GM12878 (cell line): ENCODE measurements at regions not wholly inside any gene's neighbourhood (a gene's known extent, or its start where the extent isn't known, plus 50 kb on each side); places are given as distances from the start of the nearest gene placed in this dataset.

Source experiments
- ATAC-seq: fragments of 200-7000 bp; cut with Tn5 transposase; 3 replicates; pipeline ENCODE4 v1.9.1; 2020; ENCODE audit warnings: mild to moderate bottlenecking, moderate library complexity
- BruUV-seq: library from RNA; stranded (reverse); fragments of 400-500 nt; replicated peaks from 2 replicates; lab custom pipeline; 2021; lab: Mats Ljungman, UMichigan
- CTCF ChIA-PET: fragments of 300-600 bp; sonication (Branson Sonifier 250); formaldehyde crosslinking; extraction: SDS; loops from one replicate; lab custom pipeline; 2021; ENCODE audit warnings: inconsistent platforms; lab: Yijun Ruan, JAX
- POLR2A ChIA-PET: fragments of 350-600 bp; formaldehyde crosslinking; extraction: SDS; loops from one replicate; lab custom pipeline; 2021; ENCODE audit warnings: inconsistent platforms; lab: Charles Lee
- RAD21 ChIA-PET: fragments of 300-600 bp; sonication (Branson Sonifier 250); formaldehyde crosslinking; loops from one replicate; lab custom pipeline; 2023; ENCODE audit warnings: antibody characterized with exemption; ENCODE audit not compliant: unreplicated experiment; lab: Charles Lee
- SMC1A ChIA-PET: fragments of 300-600 bp; sonication (Branson Sonifier 250); formaldehyde crosslinking; loops from one replicate; lab custom pipeline; 2023; ENCODE audit not compliant: unreplicated experiment, uncharacterized antibody; lab: Charles Lee
- DNase-seq: peaks from one replicate; pipeline ENCODE4 v3.0.0-alpha.2; 2011; ENCODE audit warnings: low read depth, low spot score
- FAIRE-seq: peaks from 3 replicates; lab custom pipeline; 2011; peaks lifted over from hg19 to GRCh38; lab: Jason Lieb, UNC
- H2AFZ ChIP-seq: 2 replicates; pipeline ENCODE4 v1.6.0; 2011; ENCODE audit warnings: low read depth, low read length, control low read depth; ENCODE audit not compliant: control insufficient read depth
- H3K27ac ChIP-seq: 2 replicates; pipeline ENCODE4 v1.5.1; 2011; ENCODE audit warnings: control low read depth; ENCODE audit not compliant: control insufficient read depth, insufficient read depth
- H3K27me3 ChIP-seq, 2 experiments: replicated peaks in 1 of 2; 2 replicates each; pipeline versions ENCODE4 v1.6.0 to v1.6.1; 2011; ENCODE audit warnings: low read length in 1 of 2; ENCODE audit not compliant: control insufficient read depth in 2 of 2, insufficient read depth in 2 of 2
- H3K36me3 ChIP-seq, 2 experiments: 2 replicates each; pipeline ENCODE4 v1.5.1; 2011; ENCODE audit warnings: low read length in 1 of 2; ENCODE audit not compliant: control insufficient read depth in 2 of 2, insufficient read depth in 2 of 2
- H3K4me1 ChIP-seq: 2 replicates; pipeline ENCODE4 v1.6.1; 2011; ENCODE audit warnings: mild to moderate bottlenecking, low read length, moderate library complexity, mixed read lengths; ENCODE audit not compliant: control insufficient read depth, insufficient read depth
- H3K4me2 ChIP-seq: 2 replicates; pipeline ENCODE4 v1.6.0; 2011; ENCODE audit warnings: control low read depth; ENCODE audit not compliant: control insufficient read depth, insufficient read depth
- H3K4me3 ChIP-seq: fragments of 200-600 bp; sonication (generic); 2 replicates; pipeline ENCODE4 v1.5.1; 2016
- H3K79me2 ChIP-seq: 2 replicates; pipeline ENCODE4 v1.6.0; 2011; ENCODE audit warnings: low read length; ENCODE audit not compliant: control insufficient read depth, insufficient read depth
- H3K9ac ChIP-seq: 2 replicates; pipeline ENCODE4 v1.8.0; 2011; ENCODE audit warnings: low read length, control low read depth, mixed read lengths; ENCODE audit not compliant: control insufficient read depth, insufficient read depth
- H3K9me3 ChIP-seq: replicated peaks from 3 replicates; pipeline ENCODE4 v1.5.1; 2011; ENCODE audit warnings: mild to moderate bottlenecking, low read length; ENCODE audit not compliant: control insufficient read depth, insufficient read depth
- H4K20me1 ChIP-seq: 2 replicates; pipeline ENCODE4 v1.6.0; 2011; ENCODE audit not compliant: control insufficient read depth, insufficient read depth
- CBFB ChIP-seq: IDR thresholded peaks from 2 replicates; pipeline ENCODE4 v1.6.1; 2016; ENCODE audit warnings: antibody characterized with exemption, low read depth
- CREB1 ChIP-seq: IDR thresholded peaks from 2 replicates; pipeline ENCODE4 v1.6.1; 2012; ENCODE audit warnings: low read depth, mild to moderate bottlenecking, inconsistent platforms
- EGR1 ChIP-seq, 2 experiments: IDR thresholded peaks; 1 replicate in 1 of 2; 2 replicates in 1 of 2; pipeline ENCODE4 v1.6.1; 2011 to 2012; ENCODE audit warnings: low read depth in 2 of 2, low read length in 2 of 2, borderline replicate concordance in 1 of 2, mild to moderate bottlenecking in 1 of 2, moderate library complexity in 1 of 2
- EZH2 ChIP-seq: IDR thresholded peaks from 2 replicates; pipeline ENCODE4 v1.6.1; 2012; ENCODE audit warnings: low read depth, mild to moderate bottlenecking, control low read depth, inconsistent platforms, low read length, borderline replicate concordance; ENCODE audit not compliant: control insufficient read depth
- IKZF1 ChIP-seq: fragments of 450-650 bp; conservative IDR thresholded peaks from 2 replicates; pipeline ENCODE4 v1.6.1; 2017; ENCODE audit warnings: antibody characterized with exemption, mild to moderate bottlenecking
- IKZF2 ChIP-seq, 2 experiments: fragments of 450-650 bp; IDR thresholded peaks; 2 replicates each; pipeline ENCODE4 v1.6.1; 2017; ENCODE audit warnings: mild to moderate bottlenecking in 2 of 2, moderate library complexity in 2 of 2
- JUNB ChIP-seq: IDR thresholded peaks from 2 replicates; pipeline ENCODE4 v1.6.1; 2016; ENCODE audit warnings: antibody characterized with exemption, mild to moderate bottlenecking
- JUND ChIP-seq: IDR thresholded peaks from 2 replicates; pipeline ENCODE4 v1.6.1; 2012; ENCODE audit warnings: low read depth, mild to moderate bottlenecking, low read length, improper control_type of control experiment, moderate library complexity
- MTA3 ChIP-seq: IDR thresholded peaks from 2 replicates; pipeline ENCODE4 v1.6.1; 2012; ENCODE audit warnings: low read length, inconsistent platforms, borderline replicate concordance
- SP1 ChIP-seq: IDR thresholded peaks from one replicate; pipeline ENCODE4 v1.6.1; 2011; ENCODE audit warnings: low read depth, low read length
- TCF3 ChIP-seq: IDR thresholded peaks from 2 replicates; pipeline ENCODE4 v1.6.1; 2012; ENCODE audit warnings: low read depth, mild to moderate bottlenecking, low read length, borderline replicate concordance; ENCODE audit not compliant: insufficient read depth
- YBX1 ChIP-seq: fragments of 450-650 bp; IDR thresholded peaks from 2 replicates; pipeline ENCODE4 v1.6.1; 2016; ENCODE audit warnings: antibody characterized with exemption
- YY1 ChIP-seq: IDR thresholded peaks from 2 replicates; pipeline ENCODE4 v1.6.1; 2011; ENCODE audit warnings: low read depth, mild to moderate bottlenecking, low read length
- WGBS: methylation state at CpG from one replicate; pipeline ENCODE4 v1.1.6; 2016; ENCODE audit warnings: low lambda C conversion rate; ENCODE audit not compliant: insufficient replicate concordance, insufficient coverage; ENCODE audit errors: missing lambda C conversion rate; 5-methylcytosine and 5-hydroxymethylcytosine counted together
- in situ Hi-C: fragments of 300-500 bp; cut with MboI; formaldehyde crosslinking; loops from 9 replicates; pipeline ENCODE4 v1.14.3; 2018; ENCODE audit warnings: mixed read lengths
- intact Hi-C: fragments of 100-400 bp; cut with micrococcal nuclease; formaldehyde crosslinking; loops from one replicate; pipeline ENCODE4 v1.14.2; 2022; ENCODE audit not compliant: unreplicated experiment
- TF ChIP-seq, protein P1 (sequence below): IDR thresholded peaks from 2 replicates; pipeline ENCODE4 v1.6.1; 2011; ENCODE audit warnings: borderline replicate concordance, low read depth, mild to moderate bottlenecking, moderate library complexity, low read length; ENCODE audit not compliant: insufficient read depth, poor library complexity, severe bottlenecking
- TF ChIP-seq, protein P2 (sequence below): IDR thresholded peaks from 2 replicates; pipeline ENCODE4 v1.6.1; 2011; ENCODE audit warnings: mild to moderate bottlenecking, low read depth, low read length, moderate library complexity; ENCODE audit not compliant: insufficient replicate concordance
- TF ChIP-seq, protein P3 (sequence below): fragments of 450-650 bp; IDR thresholded peaks from 2 replicates; pipeline ENCODE4 v1.6.1; 2016; ENCODE audit warnings: mild to moderate bottlenecking

DNA sequence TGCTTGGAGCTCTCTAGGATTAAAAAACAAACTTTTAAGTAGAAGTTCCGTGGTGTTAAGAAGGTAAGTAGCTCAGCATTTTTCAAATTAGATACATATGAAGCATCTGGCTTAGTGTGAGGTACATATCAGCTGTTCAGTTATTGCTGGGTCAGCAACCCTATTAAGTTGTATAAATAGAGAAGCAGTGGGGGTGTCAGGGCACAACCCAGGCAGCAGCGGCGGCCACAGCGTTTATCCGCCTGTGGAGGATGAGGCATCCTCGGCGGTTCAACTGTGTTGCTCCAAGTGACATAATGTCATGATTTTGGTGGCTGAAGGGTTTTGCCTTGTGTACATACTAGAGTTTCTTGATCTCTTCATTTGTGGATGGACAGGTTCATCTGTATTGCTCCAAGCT lies 54.6 kb upstream of the KIF5B start:
- WGBS = 86% methylated on average over 7 of the region's 7 CpGs
- Histone ChIP-seq H2AFZ (no peak overlapping the region), H3K27ac (no peak overlapping the region), H3K9ac (no peak overlapping the region), H4K20me1 (no peaks in the 10 kb centered on the region), H3K9me3 (no peaks in the 10 kb centered on the region), H3K79me2 (no peaks in the 10 kb centered on the region), H3K4me1 (no peaks in the 10 kb centered on the region), H3K36me3 (no peaks in the 10 kb centered on the region), H3K4me2 (no peak overlapping the region), H3K27me3 (no peaks in the 10 kb centered on the region), H3K4me3 (no peak overlapping the region)
- DNase-seq = no peak
- FAIRE-seq = no peak
- ChIA-PET RAD21 (no interaction called here), CTCF (no interaction called here), POLR2A (no interaction called here), SMC1A (no interaction called here)
- no peak for TF ChIP-seq TCF3
- no peak for TF ChIP-seq EZH2
- TF ChIP-seq SP1 = no peak
- TF ChIP-seq, protein P1, sequence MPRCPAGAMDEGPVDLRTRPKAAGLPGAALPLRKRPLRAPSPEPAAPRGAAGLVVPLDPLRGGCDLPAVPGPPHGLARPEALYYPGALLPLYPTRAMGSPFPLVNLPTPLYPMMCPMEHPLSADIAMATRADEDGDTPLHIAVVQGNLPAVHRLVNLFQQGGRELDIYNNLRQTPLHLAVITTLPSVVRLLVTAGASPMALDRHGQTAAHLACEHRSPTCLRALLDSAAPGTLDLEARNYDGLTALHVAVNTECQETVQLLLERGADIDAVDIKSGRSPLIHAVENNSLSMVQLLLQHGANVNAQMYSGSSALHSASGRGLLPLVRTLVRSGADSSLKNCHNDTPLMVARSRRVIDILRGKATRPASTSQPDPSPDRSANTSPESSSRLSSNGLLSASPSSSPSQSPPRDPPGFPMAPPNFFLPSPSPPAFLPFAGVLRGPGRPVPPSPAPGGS = no peak
- no peak for TF ChIP-seq JUNB
- TF ChIP-seq, protein P2, sequence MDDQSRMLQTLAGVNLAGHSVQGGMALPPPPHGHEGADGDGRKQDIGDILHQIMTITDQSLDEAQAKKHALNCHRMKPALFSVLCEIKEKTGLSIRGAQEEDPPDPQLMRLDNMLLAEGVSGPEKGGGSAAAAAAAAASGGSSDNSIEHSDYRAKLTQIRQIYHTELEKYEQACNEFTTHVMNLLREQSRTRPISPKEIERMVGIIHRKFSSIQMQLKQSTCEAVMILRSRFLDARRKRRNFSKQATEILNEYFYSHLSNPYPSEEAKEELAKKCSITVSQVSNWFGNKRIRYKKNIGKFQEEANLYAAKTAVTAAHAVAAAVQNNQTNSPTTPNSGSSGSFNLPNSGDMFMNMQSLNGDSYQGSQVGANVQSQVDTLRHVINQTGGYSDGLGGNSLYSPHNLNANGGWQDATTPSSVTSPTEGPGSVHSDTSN = no peak
- no peak for TF ChIP-seq CBFB
- TF ChIP-seq JUND = no peak
- TF ChIP-seq, protein P3, sequence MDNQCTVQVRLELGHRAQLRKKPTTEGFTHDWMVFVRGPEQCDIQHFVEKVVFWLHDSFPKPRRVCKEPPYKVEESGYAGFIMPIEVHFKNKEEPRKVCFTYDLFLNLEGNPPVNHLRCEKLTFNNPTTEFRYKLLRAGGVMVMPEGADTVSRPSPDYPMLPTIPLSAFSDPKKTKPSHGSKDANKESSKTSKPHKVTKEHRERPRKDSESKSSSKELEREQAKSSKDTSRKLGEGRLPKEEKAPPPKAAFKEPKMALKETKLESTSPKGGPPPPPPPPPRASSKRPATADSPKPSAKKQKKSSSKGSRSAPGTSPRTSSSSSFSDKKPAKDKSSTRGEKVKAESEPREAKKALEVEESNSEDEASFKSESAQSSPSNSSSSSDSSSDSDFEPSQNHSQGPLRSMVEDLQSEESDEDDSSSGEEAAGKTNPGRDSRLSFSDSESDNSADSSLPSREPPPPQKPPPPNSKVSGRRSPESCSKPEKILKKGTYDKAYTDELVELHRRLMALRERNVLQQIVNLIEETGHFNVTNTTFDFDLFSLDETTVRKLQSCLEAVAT = no peak
- no peak for TF ChIP-seq YY1
- TF ChIP-seq IKZF2 (IDR thresholded peaks at IDR 0.05) = no peak
- TF ChIP-seq YBX1 = no peak
- TF ChIP-seq MTA3 = no peak
- no peak for TF ChIP-seq CREB1
- no peak for TF ChIP-seq IKZF1
- no peak for TF ChIP-seq EGR1 (IDR thresholded peaks at IDR 0.05; ENCODE audit: borderline replicate concordance in 1 of 2, low read depth in 2 of 2, low read length in 2 of 2)
- intact Hi-C loops (no loop called here), in situ Hi-C loops (no loop called here)
- ATAC-seq = no peak
- BruUV-seq = no TSS peak
